Smooth muscle cell of the brain vasculature (primary cell): ENCODE measurements at regions not wholly inside any gene's neighbourhood (a gene's known extent, or its start where the extent isn't known, plus 50 kb on each side); places are given as distances from the start of the nearest gene placed in this dataset.
"Not testable (repeated sequence)": the region's sequence is repeated elsewhere in the genome, so short reads cannot be mapped to it uniquely, and the experiment has no call there.

Experiments used
- DNase-seq: peaks from one replicate; pipeline ENCODE4 v3.0.0-alpha.2; 2012; ENCODE audit warnings: low read depth, low spot score

- DNase-seq, result no peak
These were observed 88.9 kb upstream of the OGFRL1 start for GRCh38 chr6:71199736-71200135.

DNA sequence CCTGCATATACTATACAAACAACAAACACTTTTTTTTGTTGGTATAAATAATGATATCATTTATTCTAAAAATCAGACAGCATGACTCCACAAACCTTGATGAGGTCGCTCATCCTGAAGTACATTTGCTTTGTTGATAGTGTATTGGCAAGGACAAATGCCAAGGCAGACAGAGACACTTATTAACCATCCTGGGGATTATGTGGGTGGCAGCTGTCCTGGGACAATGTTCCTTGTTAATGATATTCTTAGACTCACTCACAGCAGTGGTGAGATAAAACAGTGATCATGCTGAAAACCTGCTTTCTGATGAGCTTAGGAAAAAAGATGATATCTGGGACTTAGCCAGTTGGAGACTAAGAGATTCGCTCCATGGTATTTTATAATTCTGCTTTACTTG is 85.4 kb upstream of the OGFRL1 start:
- DNase-seq, result no peak

DNA sequence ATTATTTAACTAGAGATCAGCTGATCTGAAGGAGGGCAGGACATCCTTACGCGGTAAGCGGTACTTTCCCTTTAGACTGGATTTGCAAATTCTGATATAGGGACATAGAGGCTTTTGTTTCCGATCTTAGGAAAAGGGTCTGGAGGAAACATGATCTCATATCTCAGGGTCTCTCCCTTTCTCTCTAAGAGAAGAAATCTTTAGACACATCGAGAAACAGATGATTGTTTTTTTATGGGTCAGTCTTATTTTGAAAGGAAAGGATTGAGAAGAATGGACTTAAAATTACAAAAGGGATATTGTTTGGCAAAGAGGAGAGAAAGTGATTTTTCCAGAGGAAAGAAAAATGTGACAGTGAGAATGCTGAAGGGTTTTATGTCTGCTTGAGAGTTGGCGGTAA is 83.9 kb upstream of the OGFRL1 start:
- DNase-seq, result no peak

DNA sequence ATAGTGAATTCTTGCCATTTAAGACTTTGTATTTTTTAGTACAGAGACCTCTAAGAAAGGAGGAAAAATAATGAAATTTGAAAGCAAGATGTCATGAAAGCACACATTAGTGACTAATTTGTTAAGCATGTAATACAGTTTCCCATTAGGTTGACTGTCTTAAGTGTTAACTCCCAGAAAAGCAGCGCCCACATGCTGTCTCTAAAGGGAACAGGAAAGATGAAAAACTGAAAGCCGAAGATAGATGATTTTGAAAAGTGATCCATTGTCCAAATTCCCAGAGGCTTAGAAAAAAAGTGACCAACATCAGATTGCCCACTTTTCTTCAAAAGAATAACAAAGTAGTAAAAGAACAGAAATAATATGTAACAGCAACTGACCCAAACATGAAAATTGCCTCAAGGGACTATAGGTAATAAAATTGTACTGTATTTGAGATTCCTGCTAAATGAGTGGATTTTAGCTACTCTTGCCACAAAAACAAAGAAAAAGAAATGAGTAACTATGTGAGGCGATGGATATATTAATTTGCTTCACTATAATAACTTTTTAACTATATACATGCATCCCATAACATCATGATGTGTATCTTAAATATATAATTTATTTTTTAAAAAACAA is 83.2 kb upstream of the OGFRL1 start:
- no peak for DNase-seq

DNA sequence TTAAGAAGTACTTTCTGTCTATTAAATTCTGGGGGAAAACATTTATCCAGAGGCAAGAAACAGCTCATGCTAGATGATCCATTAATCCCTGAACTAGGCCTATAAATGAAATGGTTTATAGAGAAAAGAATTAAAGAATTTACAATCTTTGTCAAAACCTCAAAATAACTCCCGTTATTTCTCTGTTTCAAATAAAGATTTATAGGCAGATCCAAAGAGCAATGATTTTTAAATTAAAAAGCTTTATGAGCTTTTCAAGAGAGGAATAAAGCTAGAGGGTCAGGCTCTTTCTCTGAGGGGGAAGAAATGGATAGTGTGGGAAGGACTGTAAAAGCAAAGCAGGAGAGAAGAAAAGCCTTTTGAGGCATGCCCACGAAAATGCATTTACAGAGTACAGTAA is 82.5 kb upstream of the OGFRL1 start:
- no peak for DNase-seq

- no peak for DNase-seq
These were observed 79.4 kb upstream of the OGFRL1 start for GRCh38 chr6:71209206-71209605.

- DNase-seq, result no peak
These were observed 79.0 kb upstream of the OGFRL1 start for GRCh38 chr6:71209626-71210025.

- DNase-seq, result no peak
These were observed 76.8 kb upstream of the OGFRL1 start for GRCh38 chr6:71211799-71212198.

- no peak for DNase-seq
These were observed 68.1 kb upstream of the OGFRL1 start for GRCh38 chr6:71220466-71220865.

GRCh38 chr6:71222671-71223070 is 65.9 kb upstream of the OGFRL1 start:
- DNase-seq, result no peak

- no peak for DNase-seq
These were observed 64.6 kb upstream of the OGFRL1 start for GRCh38 chr6:71224011-71224410.

DNA sequence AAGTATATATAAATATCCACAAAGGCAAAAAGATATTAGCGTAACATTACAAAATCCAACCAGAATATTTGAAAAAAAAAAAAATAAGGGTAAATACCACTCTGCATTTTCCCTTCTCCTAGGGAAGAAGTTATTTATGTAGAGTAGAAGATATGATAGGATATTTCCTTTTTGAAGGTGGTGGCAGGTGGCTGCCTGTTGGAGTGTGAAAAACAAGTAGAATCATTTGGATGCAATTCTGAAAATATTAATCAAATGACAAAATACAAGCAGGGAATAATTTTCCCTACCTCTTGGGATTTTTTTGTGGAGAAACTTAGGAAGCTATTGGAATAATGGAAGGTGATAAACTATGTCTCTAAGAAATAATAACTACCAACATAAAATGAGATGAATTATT is 62.5 kb upstream of the OGFRL1 start:
- DNase-seq, result no peak

GRCh38 chr6:71228461-71229041 is 60.1 kb upstream of the OGFRL1 start:
- DNase-seq, result no peak

DNA sequence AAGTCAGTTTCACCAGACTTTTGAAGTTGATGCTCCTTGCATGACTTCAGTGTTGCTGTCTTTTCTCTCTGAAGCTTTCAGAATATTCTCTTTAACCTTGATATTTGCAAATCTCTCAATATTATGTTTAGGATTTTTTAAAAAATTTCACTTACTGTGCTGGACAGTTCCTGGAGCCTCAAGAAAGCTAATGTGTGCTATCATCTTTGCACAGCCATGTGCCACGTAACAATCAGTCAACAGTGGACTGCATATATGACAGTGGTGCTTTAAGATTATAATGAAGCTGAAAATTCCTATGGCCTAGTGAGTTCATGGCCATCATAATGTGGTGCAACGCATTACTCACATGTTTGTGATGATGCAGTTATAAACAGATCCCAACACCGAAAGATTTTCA is 59.1 kb upstream of the OGFRL1 start:
- no peak for DNase-seq

- not testable (repeated sequence) for DNase-seq
These were observed 55.7 kb upstream of the OGFRL1 start for GRCh38 chr6:71232890-71233289.

GRCh38 chr6:71236926-71237434 is 51.6 kb upstream of the OGFRL1 start:
- DNase-seq, result no peak

DNA sequence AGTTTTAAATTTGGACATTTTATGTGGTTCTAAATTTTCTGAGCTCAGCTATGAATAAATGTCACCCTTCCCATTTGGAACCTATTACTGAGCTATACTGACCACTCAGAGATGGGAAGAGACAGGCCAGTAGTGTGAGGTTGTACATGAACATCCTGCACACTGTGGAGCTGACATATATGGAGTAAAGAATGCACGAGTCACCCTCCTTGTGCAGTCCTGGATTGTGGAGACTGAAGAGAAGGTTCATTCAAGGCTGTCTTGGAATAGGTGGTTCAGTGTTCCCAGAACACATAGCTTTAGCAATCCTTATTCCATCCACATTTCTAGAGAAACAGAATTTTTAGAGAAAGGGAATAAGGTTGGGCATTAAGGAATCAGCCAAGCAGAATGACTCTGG is 50.3 kb upstream of the OGFRL1 start:
- no peak for DNase-seq
